Choroid plexus epithelial cell (primary cell): ENCODE measurements at regions not wholly inside any gene's neighbourhood (a gene's known extent, or its start where the extent isn't known, plus 50 kb on each side); places are given as distances from the start of the nearest gene placed in this dataset.

Experiments
- DNase-seq: peaks from one replicate; pipeline ENCODE4 v3.0.0-alpha.2; 2010; ENCODE audit warnings: low read depth
- H3K4me3 ChIP-seq: 2 replicates; pipeline ENCODE4 v1.5.1; 2011; ENCODE audit warnings: low read depth, mild to moderate bottlenecking, control low read depth, low read length, moderate library complexity
- CTCF ChIP-seq: conservative IDR thresholded peaks from 2 replicates; pipeline ENCODE4 v1.5.1; 2011; ENCODE audit warnings: low read depth, mild to moderate bottlenecking, control low read depth, inconsistent platforms, low read length, moderate library complexity

- TF ChIP-seq CTCF = no peak
Observed at GRCh38 chr14:66206554-66206953, 279.6 kb upstream of the CCDC196 start.

GRCh38 chr14:66216763-66217162 is 269.4 kb upstream of the CCDC196 start:
- no peak for TF ChIP-seq CTCF
- H3K4me3 ChIP-seq = no peak overlapping the region
- no peak for DNase-seq

More at GRCh38 chr14:66206554-66206953, 279.6 kb upstream of the CCDC196 start:
- DNase-seq = no peak
- no peak overlapping the region for H3K4me3 ChIP-seq

- no peak for TF ChIP-seq CTCF
- no peak overlapping the region for H3K4me3 ChIP-seq
- DNase-seq = no peak
Observed at GRCh38 chr14:66219886-66220285, 266.3 kb upstream of the CCDC196 start.

GRCh38 chr14:66224492-66225178 is 261.5 kb upstream of the CCDC196 start:
- no peak for TF ChIP-seq CTCF
- no peak overlapping the region for H3K4me3 ChIP-seq
- DNase-seq = no peak

- no peak overlapping the region for H3K4me3 ChIP-seq
- no peak for TF ChIP-seq CTCF
- DNase-seq = no peak
Observed at GRCh38 chr14:66225337-66225736, 260.8 kb upstream of the CCDC196 start.

- no peak overlapping the region for H3K4me3 ChIP-seq
- TF ChIP-seq CTCF = no peak
- peak; percentile 1 for DNase-seq
Observed at GRCh38 chr14:66228267-66228970, 257.8 kb upstream of the CCDC196 start.

- no peak for TF ChIP-seq CTCF
- no peak for DNase-seq
Observed at GRCh38 chr14:66231820-66232219, 254.4 kb upstream of the CCDC196 start.

More at GRCh38 chr14:66231820-66232219, 254.4 kb upstream of the CCDC196 start:
- H3K4me3 ChIP-seq = no peak overlapping the region
